ENCODE measurements at regions not wholly inside any gene's neighbourhood (a gene's known extent, or its start where the extent isn't known, plus 50 kb on each side); places are given as distances from the start of the nearest gene placed in this dataset.
"Not testable (repeated sequence)": the region's sequence is repeated elsewhere in the genome, so short reads cannot be mapped to it uniquely, and the experiment has no call there.

DNA sequence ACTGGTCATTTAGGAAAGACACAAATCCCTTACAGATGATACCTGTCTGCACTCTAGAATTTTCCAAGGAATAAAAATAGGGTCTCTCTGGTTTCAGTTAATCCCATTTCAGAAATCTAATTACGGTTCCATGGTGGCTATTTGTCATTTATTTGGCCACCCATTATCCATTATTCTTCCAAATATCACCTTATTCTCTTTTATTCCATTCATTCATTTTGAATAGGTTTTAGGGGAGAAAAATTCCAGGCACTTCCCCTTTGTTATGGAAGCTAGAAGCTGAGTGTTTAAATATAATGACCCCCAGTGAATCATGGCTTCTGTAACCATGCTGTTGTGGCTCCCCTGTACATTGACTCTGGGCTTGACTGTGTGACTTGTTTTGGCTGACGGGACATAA lies 420.8 kb upstream of the DPH6 start:
- H3K27me3 Mint-ChIP-seq (ENCODE audit: insufficient read depth): no peaks in the 10 kb centered on the region
- H3K9me3 Mint-ChIP-seq: no peaks in the 10 kb centered on the region
- intact Hi-C loops (cut with micrococcal nuclease): no loop called here
- DNase-seq (ENCODE audit: low spot score): no peak
- no peaks in the 10 kb centered on the region for H3K36me3 Mint-ChIP-seq (ENCODE audit: low read depth)
- H3K27ac Mint-ChIP-seq: no peak overlapping the region
- H3K4me3 Mint-ChIP-seq: no peak overlapping the region
- no peaks in the 10 kb centered on the region for H3K4me1 Mint-ChIP-seq (ENCODE audit: low read depth)

DNA sequence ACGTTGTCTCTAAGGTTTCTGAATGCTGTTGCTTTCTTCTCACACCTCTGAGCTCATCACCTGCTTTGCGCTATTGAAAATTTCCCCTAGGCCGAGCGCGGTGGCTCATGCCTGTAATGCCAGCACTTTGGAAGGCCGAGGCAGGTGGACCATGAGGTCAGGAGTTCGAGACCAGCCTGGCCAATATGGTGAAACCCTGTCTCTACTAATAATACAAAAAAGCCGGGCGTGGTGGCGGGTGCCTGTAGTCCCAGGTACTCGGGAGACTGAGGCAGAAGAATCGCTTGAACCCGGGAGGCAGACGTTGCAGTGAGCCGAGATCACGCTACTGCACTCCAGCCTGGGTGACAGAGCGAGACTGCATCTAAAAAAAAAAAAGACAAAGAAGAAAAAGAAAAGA lies 422.0 kb upstream of the DPH6 start:
- DNase-seq (ENCODE audit: low spot score); H3K27me3 Mint-ChIP-seq (ENCODE audit: insufficient read depth); H3K4me1 Mint-ChIP-seq (ENCODE audit: low read depth); H3K27ac Mint-ChIP-seq; H3K4me3 Mint-ChIP-seq; intact Hi-C loops (cut with micrococcal nuclease); H3K36me3 Mint-ChIP-seq (ENCODE audit: low read depth); H3K9me3 Mint-ChIP-seq: not testable (repeated sequence)

DNA sequence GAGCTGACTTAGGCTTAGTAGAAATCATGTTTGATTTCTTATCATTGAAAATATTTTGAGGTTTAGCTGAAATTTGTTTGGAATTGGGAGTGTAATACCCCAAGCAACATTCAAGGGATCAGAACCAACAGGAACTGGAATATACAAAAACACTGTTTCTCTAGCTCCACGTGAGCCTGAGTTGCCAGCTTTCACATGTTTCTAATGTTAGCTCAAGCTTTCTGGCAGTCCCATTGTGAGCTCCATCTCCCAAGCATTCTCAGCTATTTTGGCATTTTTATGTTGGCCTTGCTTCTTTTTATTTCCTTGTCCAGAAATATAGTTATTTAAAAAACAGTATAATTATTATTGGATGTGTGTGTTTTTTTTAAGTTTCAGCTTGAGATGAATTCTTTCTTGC lies 427.1 kb upstream of the DPH6 start:
- DNase-seq (ENCODE audit: low spot score): no peak
- Mint-ChIP-seq H3K27me3 (ENCODE audit: insufficient read depth) (no peaks in the 10 kb centered on the region), H3K4me3 (no peak overlapping the region), H3K36me3 (ENCODE audit: low read depth) (no peaks in the 10 kb centered on the region), H3K27ac (no peak overlapping the region), H3K9me3 (no peaks in the 10 kb centered on the region), H3K4me1 (ENCODE audit: low read depth) (no peaks in the 10 kb centered on the region)
- intact Hi-C loops (cut with micrococcal nuclease): no loop called here

DNA sequence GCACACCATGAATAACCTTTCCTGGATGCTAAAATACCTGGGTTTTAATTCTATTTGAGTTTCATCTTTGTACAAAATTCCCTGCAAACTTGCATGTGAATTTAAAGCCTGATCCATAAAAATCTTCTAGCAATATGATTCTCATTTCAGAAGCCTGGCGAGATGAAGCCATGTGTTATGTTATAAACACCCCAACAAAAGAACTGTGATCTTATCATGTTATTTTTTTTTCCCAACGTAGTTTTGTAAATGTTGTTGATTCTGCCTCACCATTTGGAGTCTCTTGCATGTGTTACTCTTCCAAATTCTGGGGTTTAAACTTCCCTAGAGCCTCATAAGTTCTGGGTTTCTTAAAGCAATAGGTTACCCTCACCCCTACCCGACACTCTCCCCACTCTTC lies 428.1 kb upstream of the DPH6 start:
- intact Hi-C loops (cut with micrococcal nuclease): no loop called here
- DNase-seq (ENCODE audit: low spot score): no peak
- H3K27me3 Mint-ChIP-seq (ENCODE audit: insufficient read depth): no peaks in the 10 kb centered on the region
- no peak overlapping the region for H3K27ac Mint-ChIP-seq
- no peaks in the 10 kb centered on the region for H3K4me1 Mint-ChIP-seq (ENCODE audit: low read depth)
- H3K9me3 Mint-ChIP-seq: no peaks in the 10 kb centered on the region
- no peaks in the 10 kb centered on the region for H3K36me3 Mint-ChIP-seq (ENCODE audit: low read depth)
- H3K4me3 Mint-ChIP-seq: no peak overlapping the region

DNA sequence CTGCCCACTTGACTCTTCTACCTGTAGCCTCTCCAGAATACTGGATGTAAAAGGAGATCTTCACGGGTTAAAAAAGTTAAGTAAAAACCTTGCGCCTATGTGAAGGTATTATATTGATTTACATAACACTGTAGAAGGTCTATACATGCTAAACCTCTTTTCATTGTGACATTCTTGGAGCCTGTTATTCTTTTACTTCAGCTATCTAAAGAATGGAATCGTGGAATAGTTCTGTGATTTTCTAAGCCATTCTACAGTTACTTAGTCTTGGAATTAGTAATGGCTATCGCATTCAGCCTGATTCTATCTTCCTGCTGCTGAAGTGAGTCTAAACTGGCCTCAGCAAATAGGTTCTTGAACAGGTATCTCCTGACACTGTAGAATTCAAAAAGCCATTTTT lies 430.0 kb upstream of the DPH6 start:
- DNase-seq (ENCODE audit: low spot score): no peak
- intact Hi-C loops (cut with micrococcal nuclease): no loop called here
- Mint-ChIP-seq H3K9me3 (no peaks in the 10 kb centered on the region), H3K4me1 (ENCODE audit: low read depth) (no peaks in the 10 kb centered on the region), H3K4me3 (no peak overlapping the region), H3K27ac (no peak overlapping the region), H3K27me3 (ENCODE audit: insufficient read depth) (no peaks in the 10 kb centered on the region), H3K36me3 (ENCODE audit: low read depth) (no peaks in the 10 kb centered on the region)

DNA sequence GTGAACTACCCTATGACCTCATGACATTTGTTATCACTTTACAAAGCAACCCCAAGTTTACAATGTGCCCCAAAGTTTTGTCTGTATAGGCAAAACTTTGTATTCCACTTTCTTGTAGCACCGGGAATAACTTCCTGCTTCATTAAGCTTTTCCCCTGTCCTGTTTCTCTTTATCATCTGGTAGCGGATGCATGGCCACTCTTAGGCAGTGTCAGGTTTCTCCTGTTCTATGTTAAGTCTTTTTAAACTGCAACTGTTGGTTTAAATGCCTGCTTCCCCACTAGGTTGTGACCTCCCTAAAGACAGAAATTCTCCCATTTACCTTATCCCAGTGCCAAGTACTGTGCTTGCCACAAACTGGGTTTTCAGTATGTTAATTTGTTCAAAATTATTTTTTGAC lies 433.6 kb upstream of the DPH6 start:
- DNase-seq (ENCODE audit: low spot score): no peak
- intact Hi-C loops (cut with micrococcal nuclease): no loop called here
- Mint-ChIP-seq H3K4me1 (ENCODE audit: low read depth) (no peaks in the 10 kb centered on the region), H3K9me3 (no peaks in the 10 kb centered on the region), H3K27ac (no peak overlapping the region), H3K4me3 (no peak overlapping the region), H3K36me3 (ENCODE audit: low read depth) (no peaks in the 10 kb centered on the region), H3K27me3 (ENCODE audit: insufficient read depth) (no peaks in the 10 kb centered on the region)

DNA sequence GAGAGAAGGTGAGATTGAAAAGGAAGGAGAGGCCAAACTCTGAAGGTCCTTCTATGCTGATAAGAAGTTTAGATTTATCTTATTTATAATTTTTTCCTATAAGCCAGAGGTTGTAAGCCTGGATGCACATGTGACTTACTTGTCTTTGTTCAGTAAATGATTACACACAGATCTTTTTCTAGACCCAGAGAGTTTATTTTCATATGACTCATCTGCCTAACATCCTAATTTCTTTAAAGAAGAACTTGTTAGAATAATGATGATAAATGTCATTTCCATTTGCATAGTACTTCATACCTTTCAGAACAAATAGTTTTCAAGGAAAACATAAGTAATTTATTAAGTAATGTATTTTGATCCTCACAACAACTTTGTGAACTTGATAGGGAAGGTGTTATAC lies 434.8 kb upstream of the DPH6 start:
- Mint-ChIP-seq H3K36me3 (ENCODE audit: low read depth) (no peaks in the 10 kb centered on the region), H3K27ac (no peak overlapping the region), H3K4me3 (no peak overlapping the region), H3K9me3 (no peaks in the 10 kb centered on the region), H3K4me1 (ENCODE audit: low read depth) (no peaks in the 10 kb centered on the region), H3K27me3 (ENCODE audit: insufficient read depth) (no peaks in the 10 kb centered on the region)
- intact Hi-C loops (cut with micrococcal nuclease): no loop called here
- DNase-seq (ENCODE audit: low spot score): no peak

DNA sequence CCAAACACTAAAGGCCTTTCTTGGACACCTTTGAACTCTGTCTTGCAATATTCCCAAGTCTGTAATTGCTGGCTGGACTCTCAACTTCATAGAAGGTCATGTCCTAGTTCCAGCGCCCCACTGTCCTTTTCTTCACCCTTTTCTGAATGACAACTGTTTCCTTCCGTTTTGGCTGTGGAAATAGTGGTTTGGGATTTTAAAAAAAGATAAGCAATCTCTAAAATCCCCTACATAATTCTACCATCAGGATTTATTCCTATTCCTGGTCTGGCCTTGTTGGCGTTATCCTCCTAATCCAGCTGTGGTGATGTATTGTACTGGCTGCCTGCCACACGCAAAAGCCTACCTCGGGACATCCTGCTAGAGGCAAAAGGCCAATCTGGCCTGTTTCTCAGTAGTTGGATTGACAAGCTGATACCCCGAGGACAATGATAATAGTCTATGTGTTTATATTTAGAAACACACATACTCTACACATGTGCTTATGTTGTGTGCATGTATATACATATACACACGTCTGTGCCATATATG lies 440.3 kb upstream of the DPH6 start:
- Mint-ChIP-seq H3K27ac (no peak overlapping the region), H3K9me3 (no peaks in the 10 kb centered on the region), H3K4me3 (no peak overlapping the region), H3K36me3 (ENCODE audit: low read depth) (no peaks in the 10 kb centered on the region), H3K4me1 (ENCODE audit: low read depth) (no peaks in the 10 kb centered on the region), H3K27me3 (ENCODE audit: insufficient read depth) (no peaks in the 10 kb centered on the region)
- intact Hi-C loops (cut with micrococcal nuclease): no loop called here
- DNase-seq (ENCODE audit: low spot score): no peak

DNA sequence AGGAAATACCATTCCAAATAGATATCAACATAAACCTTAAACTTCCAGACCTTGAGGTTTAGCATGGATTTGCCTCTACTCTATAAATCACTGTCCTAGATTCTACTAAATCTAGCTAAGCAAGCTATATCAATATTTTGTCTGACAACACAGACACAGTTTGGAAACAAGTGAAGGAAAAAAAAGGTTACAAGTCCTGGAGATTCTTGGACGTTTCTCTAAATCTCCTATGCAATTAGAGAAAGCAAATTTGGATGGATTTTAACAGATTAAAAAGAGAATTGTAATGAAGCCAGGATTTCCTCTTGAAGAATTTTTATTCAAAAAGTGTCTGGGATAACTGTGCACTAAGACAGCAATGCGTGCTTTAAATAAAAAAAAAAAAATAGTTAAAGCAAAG lies 441.1 kb upstream of the DPH6 start:
- intact Hi-C loops (cut with micrococcal nuclease): no loop called here
- H3K4me1 Mint-ChIP-seq (ENCODE audit: low read depth): no peaks in the 10 kb centered on the region

DNA sequence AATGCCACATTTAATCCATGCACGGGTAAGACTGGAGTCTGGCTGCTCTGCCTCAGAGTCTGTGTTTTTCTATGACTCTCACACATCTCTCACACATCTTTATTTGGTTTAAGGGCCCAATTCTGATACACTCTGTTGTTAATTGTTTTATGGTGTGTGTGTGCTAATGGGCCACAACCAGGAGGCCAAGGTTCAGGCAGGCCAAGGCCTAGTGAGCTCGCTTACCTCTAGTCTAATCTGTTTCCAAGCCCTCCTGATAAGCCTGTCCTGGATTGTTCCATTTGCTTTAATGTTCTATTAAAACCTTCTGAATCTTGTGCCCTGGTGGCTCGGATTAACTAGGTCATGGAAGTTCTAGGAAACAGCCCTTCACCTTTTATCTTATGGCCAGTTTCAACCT lies 445.4 kb upstream of the DPH6 start:
- no peak overlapping the region for H3K4me3 Mint-ChIP-seq
- H3K27ac Mint-ChIP-seq: no peak overlapping the region
- H3K4me1 Mint-ChIP-seq (ENCODE audit: low read depth): no peaks in the 10 kb centered on the region
- intact Hi-C loops (cut with micrococcal nuclease): no loop called here
- DNase-seq (ENCODE audit: low spot score): no peak
- no peaks in the 10 kb centered on the region for H3K36me3 Mint-ChIP-seq (ENCODE audit: low read depth)
- H3K9me3 Mint-ChIP-seq: no peaks in the 10 kb centered on the region
- H3K27me3 Mint-ChIP-seq (ENCODE audit: insufficient read depth): no peaks in the 10 kb centered on the region

More for the DNA sequence above, 441.1 kb upstream of the DPH6 start:
- no peak overlapping the region for H3K27ac Mint-ChIP-seq
- no peaks in the 10 kb centered on the region for H3K27me3 Mint-ChIP-seq (ENCODE audit: insufficient read depth)
- H3K36me3 Mint-ChIP-seq (ENCODE audit: low read depth): no peaks in the 10 kb centered on the region
- no peaks in the 10 kb centered on the region for H3K9me3 Mint-ChIP-seq
- H3K4me3 Mint-ChIP-seq: no peak overlapping the region
- DNase-seq (ENCODE audit: low spot score): no peak

DNA sequence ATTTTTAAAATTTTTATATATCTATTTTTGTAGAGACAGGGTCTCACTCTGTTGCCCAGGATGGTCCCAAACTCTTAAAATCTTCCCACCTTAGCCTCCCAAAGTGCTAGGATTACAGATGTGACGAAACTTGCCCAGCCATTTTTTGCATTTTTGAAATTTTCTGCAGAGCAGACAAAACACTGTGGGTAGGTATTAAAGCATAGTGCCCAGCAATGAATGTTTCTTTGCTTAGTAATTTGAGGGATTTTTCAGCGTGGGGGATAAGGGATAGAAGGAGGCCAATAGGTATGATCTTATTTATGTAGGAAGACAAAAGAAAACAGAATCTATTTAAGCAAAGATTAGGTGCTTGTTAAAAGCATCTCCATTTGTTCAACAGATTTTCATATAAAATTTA lies 446.8 kb upstream of the DPH6 start:
- no peaks in the 10 kb centered on the region for H3K9me3 Mint-ChIP-seq
- no peaks in the 10 kb centered on the region for H3K4me1 Mint-ChIP-seq (ENCODE audit: low read depth)
- DNase-seq (ENCODE audit: low spot score): no peak
- no peaks in the 10 kb centered on the region for H3K36me3 Mint-ChIP-seq (ENCODE audit: low read depth)
- no peaks in the 10 kb centered on the region for H3K27me3 Mint-ChIP-seq (ENCODE audit: insufficient read depth)
- intact Hi-C loops (cut with micrococcal nuclease): no loop called here
- no peak overlapping the region for H3K4me3 Mint-ChIP-seq
- no peak overlapping the region for H3K27ac Mint-ChIP-seq

DNA sequence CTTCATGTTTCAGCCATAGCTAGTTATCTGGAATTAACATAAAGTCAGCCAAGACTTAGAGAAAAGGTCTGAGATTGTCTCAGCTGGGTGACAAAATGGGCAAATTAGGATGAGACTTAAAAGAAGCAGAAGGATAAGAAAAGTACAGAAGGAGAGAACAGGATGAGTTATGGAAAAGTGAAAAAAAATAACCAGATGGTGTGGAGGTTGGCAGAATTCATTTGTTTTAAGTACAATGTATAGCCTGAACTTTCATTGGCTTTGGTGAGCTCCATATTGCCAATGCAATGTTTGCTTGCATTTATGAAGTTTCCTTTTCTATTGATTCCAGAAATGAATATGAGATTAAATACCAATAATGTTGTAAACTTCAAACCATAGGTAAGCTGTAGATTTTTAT lies 447.2 kb upstream of the DPH6 start:
- Mint-ChIP-seq H3K27ac (no peak overlapping the region), H3K4me1 (ENCODE audit: low read depth) (no peaks in the 10 kb centered on the region), H3K27me3 (ENCODE audit: insufficient read depth) (no peaks in the 10 kb centered on the region), H3K9me3 (no peaks in the 10 kb centered on the region), H3K4me3 (no peak overlapping the region), H3K36me3 (ENCODE audit: low read depth) (no peaks in the 10 kb centered on the region)
- DNase-seq (ENCODE audit: low spot score): no peak
- intact Hi-C loops (cut with micrococcal nuclease): no loop called here

DNA sequence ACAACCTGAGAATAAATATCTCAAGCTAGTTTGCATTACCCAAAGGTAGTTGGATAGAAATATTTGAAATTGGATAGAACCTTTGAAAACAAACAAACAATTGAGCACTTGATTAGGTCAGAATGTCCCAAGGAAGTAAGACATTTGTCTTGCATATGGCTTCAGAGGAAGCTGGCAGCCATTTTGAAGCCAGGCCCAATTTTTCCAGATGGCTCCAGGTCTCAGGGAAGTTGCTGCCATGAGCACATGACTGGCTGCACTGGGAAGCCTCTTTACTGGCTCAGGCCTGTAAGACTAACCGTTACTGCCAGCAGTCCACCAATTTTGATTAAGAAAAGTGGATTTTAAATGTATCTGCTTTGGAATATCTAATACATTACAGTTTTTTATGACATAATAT lies 448.9 kb upstream of the DPH6 start:
- no peaks in the 10 kb centered on the region for H3K9me3 Mint-ChIP-seq
- no peak for DNase-seq (ENCODE audit: low spot score)
- no peaks in the 10 kb centered on the region for H3K4me1 Mint-ChIP-seq (ENCODE audit: low read depth)
- H3K4me3 Mint-ChIP-seq: no peak overlapping the region
- intact Hi-C loops (cut with micrococcal nuclease): no loop called here
- H3K27me3 Mint-ChIP-seq (ENCODE audit: insufficient read depth): no peaks in the 10 kb centered on the region
- H3K36me3 Mint-ChIP-seq (ENCODE audit: low read depth): no peaks in the 10 kb centered on the region
- H3K27ac Mint-ChIP-seq: no peak overlapping the region

DNA sequence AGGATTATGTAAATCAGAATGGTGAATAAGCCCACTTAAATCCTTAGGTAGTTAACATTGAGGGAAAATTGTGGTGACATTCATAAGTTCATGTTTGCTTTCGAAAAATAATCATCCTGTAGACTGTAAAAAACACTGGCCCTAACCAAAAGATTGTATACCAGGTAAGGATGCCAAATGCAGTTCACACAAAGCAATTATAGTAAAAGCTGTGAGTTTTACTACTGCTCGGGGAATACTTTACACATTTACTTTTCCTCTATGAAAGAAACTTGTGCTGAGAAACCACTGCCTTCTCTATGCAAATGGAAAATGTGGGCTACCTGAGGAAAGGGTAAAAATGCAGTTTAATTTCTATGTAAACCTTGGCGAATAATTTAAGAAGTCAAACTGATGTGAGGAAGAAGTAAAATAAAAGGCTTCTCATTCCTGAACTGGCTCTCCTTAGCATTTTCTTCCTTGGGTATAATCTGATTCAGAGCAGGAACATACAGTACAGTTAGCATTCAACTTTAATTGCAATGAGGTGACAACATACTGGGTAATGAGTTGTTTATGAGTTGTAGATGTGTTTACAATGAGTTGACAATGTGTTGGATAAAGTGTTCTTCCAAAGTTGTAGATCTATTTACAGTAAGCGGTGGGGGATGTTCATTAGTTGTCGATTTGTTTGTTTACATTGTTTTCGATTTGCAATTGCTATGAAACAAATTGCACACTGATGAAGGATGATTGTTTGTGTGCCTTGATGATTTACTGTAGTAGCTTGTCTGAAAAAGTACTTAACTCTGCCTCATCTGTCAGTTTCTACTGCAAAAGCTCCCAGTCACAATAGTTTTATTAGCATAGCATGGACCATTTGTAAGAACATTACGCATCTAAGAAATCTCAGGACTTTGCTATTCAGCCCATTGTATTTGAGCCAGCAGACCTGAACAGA lies 453.0 kb upstream of the DPH6 start:
- no peaks in the 10 kb centered on the region for H3K9me3 Mint-ChIP-seq
- H3K27me3 Mint-ChIP-seq (ENCODE audit: insufficient read depth): no peaks in the 10 kb centered on the region
- no peaks in the 10 kb centered on the region for H3K36me3 Mint-ChIP-seq (ENCODE audit: low read depth)
- no peak overlapping the region for H3K4me3 Mint-ChIP-seq
- DNase-seq (ENCODE audit: low spot score): no peak
- intact Hi-C loops (cut with micrococcal nuclease): no loop called here
- H3K4me1 Mint-ChIP-seq (ENCODE audit: low read depth): no peaks in the 10 kb centered on the region
- H3K27ac Mint-ChIP-seq: no peak overlapping the region

Data from activated T-helper 1 cell treated with anti-CD3 and anti-CD28 coated beads, Interleukin-12 subunit alpha, Interleukin-12 subunit beta, Interleukin-2, Interleukin-4 antibody, amounts not matched to agents 30 ng/mL and 10 ng/mL and 1 ng/mL, durations not matched to agents 14 hours and 24 hours and 36 hours (primary cell).